Naive B cell (primary cell): ENCODE measurements at regions not wholly inside any gene's neighbourhood (a gene's known extent, or its start where the extent isn't known, plus 50 kb on each side); places are given as distances from the start of the nearest gene placed in this dataset.
A peak's percentile ranks its signal among the peaks of the same experiment; 100 is the strongest.

Experiments used
- ATAC-seq, 2 donors: fragments of 150-1000 bp; cut with Tn5 transposase; 2 replicates each; pipeline ENCODE4 v1.10.0; 2021; ENCODE audit warnings: low read depth in 2 of 2, mild to moderate bottlenecking in 2 of 2, moderate library complexity in 2 of 2
- DNase-seq: peaks from one replicate; pipeline ENCODE4 v3.0.0; 2022
- H3K27ac Mint-ChIP-seq, 6 donors: one replicate each; pipeline ENCODE4 v1.8.0; 2020 to 2022; ENCODE audit warnings: mild to moderate bottlenecking in 6 of 6, mixed read lengths in 6 of 6, moderate library complexity in 5 of 6, inconsistent platforms in 2 of 6
- H3K27me3 Mint-ChIP-seq, 3 donors: one replicate each; pipeline ENCODE4 v1.8.0; 2021 to 2022; ENCODE audit warnings: mixed read lengths in 3 of 3, mild to moderate bottlenecking in 1 of 3
- H3K36me3 Mint-ChIP-seq, 2 donors: one replicate each; pipeline ENCODE4 v1.8.0; 2020 to 2022; ENCODE audit warnings: mixed read lengths in 2 of 2, inconsistent platforms in 1 of 2, mild to moderate bottlenecking in 1 of 2
- H3K4me1 Mint-ChIP-seq, 3 donors: one replicate each; pipeline ENCODE4 v1.8.0; 2020 to 2022; ENCODE audit warnings: mixed read lengths in 3 of 3, inconsistent platforms in 1 of 3, mild to moderate bottlenecking in 1 of 3, moderate library complexity in 1 of 3
- H3K4me3 Mint-ChIP-seq, 8 donors: one replicate each; pipeline ENCODE4 v1.8.0; 2020 to 2022; ENCODE audit warnings: mild to moderate bottlenecking in 8 of 8, mixed read lengths in 8 of 8, moderate library complexity in 8 of 8, inconsistent platforms in 2 of 8
- H3K9me3 Mint-ChIP-seq, 7 donors: one replicate each; pipeline ENCODE4 v1.8.0; 2020 to 2022; ENCODE audit warnings: mixed read lengths in 7 of 7, mild to moderate bottlenecking in 5 of 7, inconsistent platforms in 2 of 7, moderate library complexity in 1 of 7

DNA sequence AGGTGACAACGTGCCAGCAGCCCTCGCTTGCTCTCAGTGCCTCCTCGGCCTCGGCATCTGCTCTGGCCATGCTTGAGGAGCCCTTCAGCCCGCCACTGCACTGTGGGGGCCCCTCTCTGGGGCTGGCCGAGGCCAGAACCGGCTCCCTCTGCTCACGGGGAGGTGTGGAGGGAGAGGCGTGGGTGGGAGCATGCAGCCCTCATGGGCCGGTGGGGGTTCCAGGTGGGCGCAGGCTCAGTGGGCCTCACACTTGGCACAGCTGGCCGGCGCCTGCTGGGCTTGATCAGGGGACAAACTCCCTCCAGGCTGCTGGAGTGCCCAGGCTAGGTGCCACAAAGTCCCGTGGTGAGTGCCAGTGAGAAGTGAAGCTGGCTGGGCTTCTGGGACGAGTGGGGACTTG, 566.6 kb upstream of the ID4 start:
- Mint-ChIP-seq H3K9me3 (peaks cover 3 to 21% (median 7%) of the 10 kb centered on the region in 7 donors), H3K27me3 (no peaks in the 10 kb centered on the region), H3K36me3 (peaks cover 0 to 7% of the 10 kb centered on the region in 2 donors), H3K4me1 (no peaks in the 10 kb centered on the region), H3K4me3 (no peak overlapping the region), H3K27ac (no peak overlapping the region)
- ATAC-seq (no peak), DNase-seq (no peak)

DNA sequence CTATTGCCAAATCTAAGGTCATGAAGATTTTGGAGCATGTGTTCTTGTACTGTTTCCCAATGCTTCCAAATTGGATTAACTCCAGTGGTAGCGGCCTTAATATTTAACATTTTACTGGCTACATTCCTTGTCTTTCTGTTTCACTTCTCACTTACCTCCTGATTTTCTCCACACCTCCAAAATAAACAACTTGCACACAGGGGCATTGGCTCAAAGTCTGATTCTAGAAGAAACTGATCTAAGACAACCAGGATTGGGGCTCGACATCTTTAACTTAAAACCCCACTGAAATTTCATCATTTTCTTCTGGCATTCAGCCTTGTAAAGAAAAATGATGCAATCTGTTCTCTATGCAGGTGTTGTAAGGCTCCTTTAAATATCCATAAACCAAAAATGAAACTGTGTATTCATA, 557.9 kb upstream of the ID4 start:
- Mint-ChIP-seq H3K27ac (no peak overlapping the region), H3K4me3 (no peak overlapping the region), H3K4me1 (no peaks in the 10 kb centered on the region), H3K27me3 (no peaks in the 10 kb centered on the region), H3K9me3 (peaks cover 2 to 20% (median 8%) of the 10 kb centered on the region in 7 donors), H3K36me3 (no peaks in the 10 kb centered on the region)
- ATAC-seq (no peak), DNase-seq (no peak)

DNA sequence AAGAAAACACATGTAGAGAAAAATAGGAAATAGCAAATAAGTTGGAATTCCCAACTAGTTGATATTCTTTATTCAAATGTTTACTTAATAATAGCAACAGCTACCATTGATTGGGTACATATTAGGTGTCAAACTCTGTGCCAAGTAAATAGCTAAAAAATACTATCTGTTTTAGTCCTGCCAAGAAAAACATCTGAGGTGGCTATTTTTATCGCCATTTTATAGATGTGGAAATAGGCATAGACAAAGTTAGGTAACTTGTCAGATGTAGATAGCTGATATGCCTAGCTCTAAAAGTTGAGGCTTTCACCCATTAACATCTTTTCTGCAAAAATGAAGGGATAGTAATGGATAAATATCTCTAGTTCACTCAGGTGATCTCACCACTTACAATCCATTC, 549.2 kb upstream of the ID4 start:
- Mint-ChIP-seq H3K27me3 (no peaks in the 10 kb centered on the region), H3K4me1 (no peaks in the 10 kb centered on the region), H3K36me3 (no peaks in the 10 kb centered on the region), H3K4me3 (no peak overlapping the region), H3K27ac (peak overlapping the region in 1 of 6 donors; percentile 17), H3K9me3 (peaks cover 0 to 5% (median 0%) of the 10 kb centered on the region in 7 donors)
- DNase-seq (no peak), ATAC-seq (no peak)

DNA sequence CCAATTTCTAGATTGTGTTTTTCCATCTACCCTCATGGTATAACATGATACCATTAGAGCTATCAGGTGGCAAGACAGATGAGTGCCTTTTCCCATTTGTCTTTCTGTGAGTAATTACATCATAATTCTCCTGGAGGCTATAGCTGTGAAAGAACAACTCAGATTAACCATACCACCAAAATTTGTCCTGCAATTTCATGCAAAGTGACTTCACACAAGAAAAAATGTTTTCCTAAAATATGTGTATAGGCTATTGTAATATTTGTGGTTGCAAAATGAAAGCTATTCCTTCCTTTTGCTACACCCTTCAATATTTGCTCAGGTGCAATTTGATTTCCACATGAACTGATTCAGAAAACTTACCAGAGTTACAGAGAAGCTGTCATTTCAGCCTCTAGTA, 547.7 kb upstream of the ID4 start:
- DNase-seq, result no peak
- Mint-ChIP-seq H3K4me3 (no peak overlapping the region), H3K9me3 (peaks cover 0 to 5% (median 0%) of the 10 kb centered on the region in 7 donors), H3K27ac (no peak overlapping the region), H3K27me3 (no peaks in the 10 kb centered on the region), H3K36me3 (no peaks in the 10 kb centered on the region), H3K4me1 (no peaks in the 10 kb centered on the region)
- no peak for ATAC-seq

DNA sequence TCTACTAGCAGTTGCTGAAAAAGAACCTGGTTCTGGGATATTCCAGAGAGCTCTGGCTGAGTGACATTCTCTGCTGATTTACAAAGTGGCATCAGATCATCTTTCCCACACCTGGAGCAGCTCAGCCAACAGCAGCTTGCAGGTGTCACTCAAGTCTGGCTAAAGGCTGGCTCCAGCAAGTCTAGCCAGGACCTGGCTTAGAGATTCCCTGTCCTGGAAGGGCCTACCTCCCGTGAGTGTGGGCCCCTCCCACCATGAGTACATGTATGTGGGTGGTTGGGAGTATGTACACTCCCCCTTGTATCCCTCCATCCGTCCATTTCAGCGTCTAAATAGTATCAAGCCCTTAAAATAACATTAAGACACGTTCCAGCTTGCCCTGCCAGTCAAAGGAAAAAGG, 539.3 kb upstream of the ID4 start:
- no peaks in the 10 kb centered on the region for H3K4me1 Mint-ChIP-seq
- no peaks in the 10 kb centered on the region for H3K27me3 Mint-ChIP-seq
- DNase-seq, result no peak
- H3K36me3 Mint-ChIP-seq, result no peaks in the 10 kb centered on the region
- H3K4me3 Mint-ChIP-seq, result no peak overlapping the region
- ATAC-seq, result no peak
- peaks cover 0 to 7% (median 2%) of the 10 kb centered on the region in 7 donors for H3K9me3 Mint-ChIP-seq
- no peak overlapping the region for H3K27ac Mint-ChIP-seq

DNA sequence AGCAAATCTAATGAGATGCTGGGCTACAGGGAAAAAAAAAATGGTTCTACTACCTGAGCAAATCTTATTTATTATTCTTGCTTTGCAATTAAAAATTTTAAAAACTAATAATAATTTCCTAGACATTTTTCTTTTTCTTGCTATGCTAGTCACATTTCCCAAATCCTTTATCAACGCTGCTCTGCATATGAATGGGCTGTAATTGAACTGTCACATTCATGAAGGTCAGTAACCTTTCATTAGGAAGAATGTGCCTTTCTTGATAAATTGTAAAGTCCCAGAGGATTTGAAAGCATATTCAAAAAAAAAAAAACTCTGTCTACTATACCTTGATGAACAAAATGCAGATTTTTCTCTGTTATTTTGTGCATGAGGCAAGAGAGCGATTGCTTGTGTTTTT, 538.7 kb upstream of the ID4 start:
- H3K36me3 Mint-ChIP-seq, result no peaks in the 10 kb centered on the region
- H3K4me1 Mint-ChIP-seq, result no peaks in the 10 kb centered on the region
- ATAC-seq (no peak), DNase-seq (no peak)
- no peak overlapping the region for H3K27ac Mint-ChIP-seq
- no peak overlapping the region for H3K4me3 Mint-ChIP-seq
- H3K27me3 Mint-ChIP-seq, result no peaks in the 10 kb centered on the region
- peaks cover 0 to 7% (median 2%) of the 10 kb centered on the region in 7 donors for H3K9me3 Mint-ChIP-seq

DNA sequence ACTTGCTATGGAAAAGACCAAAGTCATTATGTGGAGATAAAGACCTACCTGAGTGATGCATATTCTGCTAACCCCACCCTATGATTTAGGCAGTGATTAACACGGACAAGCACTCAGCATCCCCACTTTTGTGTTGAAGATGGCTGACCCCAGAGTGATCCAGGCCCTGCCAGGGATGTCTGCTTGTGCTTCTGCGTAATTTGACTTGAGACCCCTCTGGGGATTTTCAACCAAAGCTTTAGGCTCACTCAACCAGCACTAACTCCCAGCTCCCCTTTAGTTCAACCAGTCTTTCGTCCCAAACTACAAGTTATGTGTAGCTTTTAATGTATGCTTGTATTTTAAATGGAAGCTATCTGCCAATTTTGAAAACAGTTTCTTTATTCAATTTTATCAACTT, 538.0 kb upstream of the ID4 start:
- no peaks in the 10 kb centered on the region for H3K36me3 Mint-ChIP-seq
- H3K4me3 Mint-ChIP-seq, result no peak overlapping the region

DNA sequence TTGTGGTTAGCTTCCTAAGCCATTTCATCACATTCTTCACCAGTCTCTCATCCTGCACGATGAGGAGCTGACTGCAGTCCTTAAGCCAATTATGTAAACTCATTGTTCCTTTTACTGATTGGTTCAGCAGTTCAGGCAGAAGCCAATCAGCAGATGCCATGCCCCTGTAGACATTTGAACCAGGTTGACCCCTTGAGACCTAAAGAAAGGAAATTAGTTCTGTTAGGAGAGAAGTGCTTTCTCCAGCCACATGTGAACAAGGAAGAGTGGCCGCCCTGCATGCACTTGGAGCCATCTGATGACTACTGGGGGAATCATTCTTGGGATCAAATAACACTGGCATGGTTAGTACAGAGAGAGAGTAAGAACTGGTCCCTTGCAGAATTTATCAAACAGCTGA, 535.2 kb upstream of the ID4 start:
- Mint-ChIP-seq H3K27ac (no peak overlapping the region), H3K27me3 (no peaks in the 10 kb centered on the region), H3K4me1 (no peaks in the 10 kb centered on the region), H3K4me3 (no peak overlapping the region), H3K9me3 (peaks cover 0 to 7% (median 3%) of the 10 kb centered on the region in 7 donors), H3K36me3 (no peaks in the 10 kb centered on the region)
- ATAC-seq, result no peak
- DNase-seq, result no peak

More for the DNA sequence above, 538.0 kb upstream of the ID4 start:
- Mint-ChIP-seq H3K27ac (no peak overlapping the region), H3K9me3 (peaks cover 0 to 7% (median 2%) of the 10 kb centered on the region in 7 donors), H3K27me3 (no peaks in the 10 kb centered on the region), H3K4me1 (no peaks in the 10 kb centered on the region)
- no peak for ATAC-seq
- DNase-seq, result no peak

DNA sequence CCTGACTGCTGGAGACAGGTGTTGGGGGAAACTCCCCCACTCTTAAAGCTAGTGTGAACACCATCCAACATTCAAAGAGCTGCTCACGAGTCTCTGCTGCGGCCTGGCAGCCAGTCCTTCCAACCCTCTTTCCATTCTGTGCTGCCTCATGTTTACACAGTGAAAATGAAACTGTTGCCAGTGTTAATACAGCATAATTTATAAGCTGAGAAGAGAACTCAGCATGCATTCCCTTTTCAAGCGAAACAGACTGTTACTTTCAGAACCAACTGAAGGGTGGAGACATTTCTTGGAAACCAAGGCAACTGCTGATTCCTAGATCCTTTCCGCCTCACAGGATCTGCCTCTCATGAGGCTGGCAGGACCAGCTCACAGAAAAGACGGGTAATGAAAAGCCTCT, 533.8 kb upstream of the ID4 start:
- H3K27ac Mint-ChIP-seq, result no peak overlapping the region

DNA sequence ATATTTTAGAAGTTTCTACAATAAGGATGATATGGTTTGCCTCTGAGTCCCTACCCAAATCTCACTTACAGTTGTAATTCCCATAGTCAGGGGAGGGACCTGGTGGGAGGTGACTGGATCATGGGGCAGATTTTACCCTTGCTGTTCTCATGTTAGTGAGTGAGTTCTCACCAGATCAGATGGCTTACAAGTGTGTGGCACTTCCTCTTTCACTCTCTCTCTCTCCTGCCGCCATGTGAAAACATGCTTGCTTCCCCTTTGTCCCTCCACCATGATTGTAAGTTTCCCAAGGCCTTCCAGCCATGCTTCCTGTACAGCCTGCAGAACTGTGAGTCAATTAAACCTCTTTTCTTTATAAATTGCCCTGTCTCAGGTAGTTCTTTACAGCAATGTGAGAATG, 527.5 kb upstream of the ID4 start:
- no peaks in the 10 kb centered on the region for H3K27me3 Mint-ChIP-seq
- H3K4me1 Mint-ChIP-seq, result no peaks in the 10 kb centered on the region
- peaks cover 11 to 30% (median 18%) of the 10 kb centered on the region in 7 donors for H3K9me3 Mint-ChIP-seq
- DNase-seq (no peak), ATAC-seq (no peak)
- H3K36me3 Mint-ChIP-seq, result no peaks in the 10 kb centered on the region
- H3K4me3 Mint-ChIP-seq, result no peak overlapping the region
- no peak overlapping the region for H3K27ac Mint-ChIP-seq

More for the DNA sequence above, 533.8 kb upstream of the ID4 start:
- H3K4me3 Mint-ChIP-seq, result no peak overlapping the region
- no peaks in the 10 kb centered on the region for H3K4me1 Mint-ChIP-seq
- no peaks in the 10 kb centered on the region for H3K27me3 Mint-ChIP-seq
- peaks cover 0 to 7% (median 3%) of the 10 kb centered on the region in 7 donors for H3K9me3 Mint-ChIP-seq
- no peaks in the 10 kb centered on the region for H3K36me3 Mint-ChIP-seq
- ATAC-seq (no peak), DNase-seq (no peak)

DNA sequence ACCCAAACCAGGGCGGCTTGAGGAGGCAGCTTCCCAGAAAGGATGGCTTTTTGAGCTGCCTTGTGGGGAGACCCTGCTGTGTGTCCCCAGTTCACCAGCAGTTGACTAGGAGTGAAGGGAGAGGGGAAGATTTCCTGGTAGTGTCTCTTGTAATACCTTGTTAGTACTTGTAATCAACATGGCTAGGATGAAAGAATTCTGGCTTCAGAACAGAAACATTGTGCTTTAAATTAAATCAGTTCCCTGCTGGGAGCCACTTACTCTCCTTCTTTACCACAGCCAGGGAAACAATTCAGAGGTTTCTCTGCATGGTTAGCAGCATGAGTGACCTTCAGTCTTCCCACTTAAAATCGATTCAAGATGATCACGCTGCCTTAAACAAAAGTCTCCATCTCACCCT, 525.4 kb upstream of the ID4 start:
- no peaks in the 10 kb centered on the region for H3K36me3 Mint-ChIP-seq
- no peak overlapping the region for H3K4me3 Mint-ChIP-seq
- H3K4me1 Mint-ChIP-seq, result no peaks in the 10 kb centered on the region
- H3K27me3 Mint-ChIP-seq, result no peaks in the 10 kb centered on the region
- no peak for DNase-seq
- no peak overlapping the region for H3K27ac Mint-ChIP-seq
- ATAC-seq, result no peak
- peaks cover 10 to 34% (median 16%) of the 10 kb centered on the region in 7 donors for H3K9me3 Mint-ChIP-seq

DNA sequence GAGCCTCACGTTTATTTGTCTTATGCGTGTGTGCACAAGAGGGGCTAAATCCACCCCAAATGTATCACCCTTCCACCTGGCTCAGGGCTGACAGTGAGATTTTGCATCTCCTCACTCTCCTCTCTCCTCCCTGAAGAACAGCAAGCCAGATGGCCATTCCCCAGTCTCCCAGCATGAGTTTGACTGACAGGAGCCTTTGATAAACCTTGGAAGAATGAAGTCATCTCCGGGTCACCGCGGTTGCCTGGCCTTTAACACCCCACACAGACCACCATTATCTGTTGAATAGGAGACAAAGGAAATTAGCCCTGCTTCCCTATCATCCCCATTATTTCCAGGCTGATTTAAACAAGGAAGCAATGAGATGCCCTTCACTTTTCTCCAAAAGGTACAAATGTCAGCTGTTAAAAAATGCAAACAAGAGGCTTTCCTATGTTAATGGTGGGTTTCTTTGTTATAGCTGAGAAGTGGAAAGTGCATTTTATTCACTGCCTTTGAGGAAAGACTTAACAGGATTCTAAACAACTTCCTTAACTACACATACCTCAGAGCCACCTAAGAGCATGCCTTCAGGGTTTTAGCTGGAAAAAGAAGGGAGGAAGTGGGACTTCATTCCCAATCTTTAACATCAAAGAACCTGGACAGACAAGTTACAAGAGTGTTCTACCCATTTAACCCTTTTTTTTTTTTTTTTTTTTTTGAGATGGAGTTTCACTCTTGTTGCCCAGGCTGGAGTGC, 524.8 kb upstream of the ID4 start:
- H3K27ac Mint-ChIP-seq, result no peak overlapping the region
- H3K4me3 Mint-ChIP-seq, result no peak overlapping the region
- H3K9me3 Mint-ChIP-seq, result peaks cover 10 to 34% (median 18%) of the 10 kb centered on the region in 7 donors
- DNase-seq, result no peak
- H3K4me1 Mint-ChIP-seq, result no peaks in the 10 kb centered on the region
- H3K36me3 Mint-ChIP-seq, result no peaks in the 10 kb centered on the region
- no peaks in the 10 kb centered on the region for H3K27me3 Mint-ChIP-seq
- ATAC-seq, result no peak

DNA sequence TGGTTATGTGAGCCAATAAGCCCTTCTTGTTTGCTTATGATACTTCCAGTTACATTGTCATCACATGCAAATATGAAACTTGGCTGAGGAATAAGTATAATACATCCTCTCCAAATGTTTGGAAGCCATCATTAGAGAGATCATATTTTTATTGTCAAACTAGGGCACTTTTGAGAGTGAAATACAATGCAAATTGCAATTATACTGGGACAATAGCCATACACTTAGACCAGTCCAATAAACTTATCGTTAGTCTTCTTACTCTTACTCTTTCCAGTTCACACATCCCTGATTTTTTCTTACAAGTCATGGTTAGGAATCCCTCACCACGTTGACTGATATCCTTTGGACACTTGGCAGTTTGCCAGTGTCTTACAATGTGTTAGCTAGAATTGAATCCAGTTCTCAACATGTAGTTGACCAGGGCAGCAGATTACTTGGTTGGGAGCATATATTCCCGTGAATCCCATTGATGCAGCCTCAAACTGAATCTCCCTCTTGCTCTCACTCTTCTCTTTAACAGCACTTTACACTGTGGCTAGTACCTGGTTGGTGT, 519.7 kb upstream of the ID4 start:
- peaks cover 0 to 11% (median 9%) of the 10 kb centered on the region in 7 donors for H3K9me3 Mint-ChIP-seq
- H3K4me3 Mint-ChIP-seq, result no peak overlapping the region
- H3K27me3 Mint-ChIP-seq, result no peaks in the 10 kb centered on the region
- no peaks in the 10 kb centered on the region for H3K36me3 Mint-ChIP-seq
- H3K4me1 Mint-ChIP-seq, result peaks cover 0 to 2% (median 0%) of the 10 kb centered on the region in 3 donors
- H3K27ac Mint-ChIP-seq, result no peak overlapping the region
- DNase-seq (no peak), ATAC-seq (no peak)

DNA sequence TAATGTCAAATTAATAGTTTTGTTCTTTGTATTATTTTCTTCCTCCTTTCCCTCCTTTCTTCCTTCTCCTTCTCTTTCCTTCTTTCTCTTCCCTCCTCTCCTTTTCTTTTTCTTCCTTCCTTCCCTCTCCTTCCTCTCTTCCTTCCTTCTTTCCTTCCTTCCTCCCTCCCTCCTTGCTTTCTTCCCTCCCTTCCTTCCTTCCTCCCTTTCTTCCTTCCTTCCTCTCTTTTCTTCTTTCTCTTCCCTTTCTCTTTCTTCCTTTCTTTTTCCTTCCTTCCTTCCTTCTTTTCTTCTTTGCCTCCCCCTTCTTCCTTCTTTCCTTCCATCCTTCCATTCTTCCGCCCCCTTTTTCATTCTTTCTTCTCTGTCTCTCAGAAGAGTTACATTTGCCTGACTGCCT, 518.2 kb upstream of the ID4 start:
- Mint-ChIP-seq H3K4me1 (peaks cover 0 to 2% (median 0%) of the 10 kb centered on the region in 3 donors), H3K4me3 (no peak overlapping the region), H3K27ac (no peak overlapping the region), H3K36me3 (no peaks in the 10 kb centered on the region), H3K9me3 (peaks cover 0 to 11% (median 7%) of the 10 kb centered on the region in 7 donors), H3K27me3 (no peaks in the 10 kb centered on the region)
- DNase-seq (no peak), ATAC-seq (no peak)
